ENCODE measurements at regions not wholly inside any gene's neighbourhood (a gene's known extent, or its start where the extent isn't known, plus 50 kb on each side); places are given as distances from the start of the nearest gene placed in this dataset.

DNA sequence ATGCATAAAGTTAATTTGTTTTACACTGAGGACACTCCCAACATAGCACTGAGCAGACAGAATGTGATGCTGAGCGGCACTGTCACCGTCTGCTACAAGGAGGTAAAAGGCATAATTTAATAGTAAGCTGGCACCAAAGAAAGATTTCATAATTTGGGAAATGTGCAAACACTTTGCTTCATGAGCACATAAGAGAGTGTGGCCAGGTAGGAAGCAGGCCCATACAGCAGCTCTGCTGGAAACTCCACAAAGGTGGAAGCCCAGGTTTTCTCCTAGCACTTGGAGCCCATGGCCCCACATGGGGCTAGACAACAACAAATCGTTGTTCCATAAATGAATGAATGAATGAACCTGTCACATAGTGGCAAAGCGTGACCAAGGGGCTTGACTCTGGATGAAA lies 68.5 kb upstream of the CACNA2D3 start:
- TF ChIP-seq, protein P1, sequence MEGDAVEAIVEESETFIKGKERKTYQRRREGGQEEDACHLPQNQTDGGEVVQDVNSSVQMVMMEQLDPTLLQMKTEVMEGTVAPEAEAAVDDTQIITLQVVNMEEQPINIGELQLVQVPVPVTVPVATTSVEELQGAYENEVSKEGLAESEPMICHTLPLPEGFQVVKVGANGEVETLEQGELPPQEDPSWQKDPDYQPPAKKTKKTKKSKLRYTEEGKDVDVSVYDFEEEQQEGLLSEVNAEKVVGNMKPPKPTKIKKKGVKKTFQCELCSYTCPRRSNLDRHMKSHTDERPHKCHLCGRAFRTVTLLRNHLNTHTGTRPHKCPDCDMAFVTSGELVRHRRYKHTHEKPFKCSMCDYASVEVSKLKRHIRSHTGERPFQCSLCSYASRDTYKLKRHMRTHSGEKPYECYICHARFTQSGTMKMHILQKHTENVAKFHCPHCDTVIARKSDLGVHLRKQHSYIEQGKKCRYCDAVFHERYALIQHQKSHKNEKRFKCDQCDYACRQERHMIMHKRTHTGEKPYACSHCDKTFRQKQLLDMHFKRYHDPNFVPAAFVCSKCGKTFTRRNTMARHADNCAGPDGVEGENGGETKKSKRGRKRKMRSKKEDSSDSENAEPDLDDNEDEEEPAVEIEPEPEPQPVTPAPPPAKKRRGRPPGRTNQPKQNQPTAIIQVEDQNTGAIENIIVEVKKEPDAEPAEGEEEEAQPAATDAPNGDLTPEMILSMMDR (optimal IDR thresholded peaks at IDR 0.05 in 1 of 3, IDR thresholded peaks at IDR 0.05 in 1 of 3, conservative IDR thresholded peaks at IDR 0.05 in 1 of 3; ENCODE audit: extremely low read depth in 1 of 3, insufficient read depth in 2 of 3, low read length in 3 of 3): no peak
- TF ChIP-seq EZH2 (IDR thresholded peaks at IDR 0.05; ENCODE audit: low read length): no peak
